Liver (tissue), 8 donors: ENCODE measurements at regions not wholly inside any gene's neighbourhood (a gene's known extent, or its start where the extent isn't known, plus 50 kb on each side); places are given as distances from the start of the nearest gene placed in this dataset.

Experiments used
- DNase-seq: peaks from one replicate; pipeline ENCODE4 v3.0.0-alpha.2; 2017; ENCODE audit warnings: low spot score
- H3K27ac ChIP-seq, 2 donors: one replicate each; pipeline ENCODE4 v1.7.0; 2013; ENCODE audit warnings: inconsistent platforms in 2 of 2, low read length in 2 of 2, control low read depth in 1 of 2, low read depth in 1 of 2, mild to moderate bottlenecking in 1 of 2
- H3K27me3 ChIP-seq, 4 donors: one replicate each; pipeline versions ENCODE4 v1.6.1 to v1.7.0; 2013; ENCODE audit warnings: low read length in 3 of 4, inconsistent platforms in 1 of 4, mild to moderate bottlenecking in 1 of 4, moderate library complexity in 1 of 4; ENCODE audit not compliant: control insufficient read depth in 4 of 4, insufficient read depth in 4 of 4
- H3K36me3 ChIP-seq, 4 donors: one replicate each; pipeline versions ENCODE4 v1.6.1 to v1.7.0; 2013; ENCODE audit warnings: low read length in 3 of 4, mild to moderate bottlenecking in 3 of 4, low read depth in 1 of 4, moderate library complexity in 1 of 4; ENCODE audit not compliant: control insufficient read depth in 4 of 4, insufficient read depth in 3 of 4
- H3K4me1 ChIP-seq, 4 donors: one replicate each; pipeline versions ENCODE4 v1.6.1 to v1.7.0; 2013; ENCODE audit warnings: low read length in 3 of 4, mild to moderate bottlenecking in 3 of 4, moderate library complexity in 1 of 4; ENCODE audit not compliant: control insufficient read depth in 4 of 4, insufficient read depth in 4 of 4
- H3K4me3 ChIP-seq, 3 donors: one replicate each; pipeline versions ENCODE4 v1.6.1 to v1.7.0; 2013; ENCODE audit warnings: low read length in 3 of 3, control low read depth in 1 of 3, low read depth in 1 of 3, mild to moderate bottlenecking in 1 of 3
- H3K9ac ChIP-seq, 2 donors: one replicate each; pipeline ENCODE4 v1.7.0; 2013; ENCODE audit warnings: low read length in 2 of 2, mild to moderate bottlenecking in 2 of 2, moderate library complexity in 2 of 2, control low read depth in 1 of 2, low read depth in 1 of 2
- H3K9me3 ChIP-seq, 4 donors: one replicate each; pipeline versions ENCODE4 v1.6.1 to v1.7.0; 2013; ENCODE audit warnings: low read length in 3 of 4; ENCODE audit not compliant: control insufficient read depth in 4 of 4
- ATF3 ChIP-seq: IDR thresholded peaks from 2 replicates; pipeline ENCODE4 v1.6.1; 2016; ENCODE audit warnings: antibody characterized with exemption
- CTCF ChIP-seq: fragments of 150-350 bp; IDR thresholded peaks from 2 replicates; pipeline ENCODE4 v1.5.1; 2017; ENCODE audit warnings: improper control_type of control experiment, low read depth, low read length; ENCODE audit not compliant: missing input control
- EGR1 ChIP-seq, 2 donors: IDR thresholded peaks; 2 replicates each; pipeline ENCODE4 v1.6.1; 2016 to 2018; ENCODE audit warnings: antibody characterized with exemption in 2 of 2, low read depth in 2 of 2
- FOXA1 ChIP-seq: IDR thresholded peaks from 2 replicates; pipeline ENCODE4 v1.6.1; 2016; ENCODE audit warnings: antibody characterized with exemption
- FOXA2 ChIP-seq: IDR thresholded peaks from 2 replicates; pipeline ENCODE4 v1.6.1; 2016; ENCODE audit warnings: antibody characterized with exemption
- GABPA ChIP-seq, 2 donors: IDR thresholded peaks in 1 of 2; conservative IDR thresholded peaks in 1 of 2; 2 replicates each; pipeline ENCODE4 v1.6.1; 2016; ENCODE audit warnings: antibody characterized with exemption in 2 of 2, mild to moderate bottlenecking in 1 of 2, moderate library complexity in 1 of 2
- HNF4A ChIP-seq, 2 donors: conservative IDR thresholded peaks; 2 replicates each; pipeline ENCODE4 v1.6.1; 2016; ENCODE audit warnings: antibody characterized with exemption in 2 of 2, mild to moderate bottlenecking in 2 of 2
- HNF4G ChIP-seq: IDR thresholded peaks from 2 replicates; pipeline ENCODE4 v1.6.1; 2016; ENCODE audit warnings: antibody characterized with exemption
- JUND ChIP-seq, 2 donors: IDR thresholded peaks; 2 replicates each; pipeline ENCODE4 v1.6.1; 2016; ENCODE audit warnings: antibody characterized with exemption in 2 of 2
- NR2F2 ChIP-seq: IDR thresholded peaks from 2 replicates; pipeline ENCODE4 v1.6.1; 2016; ENCODE audit warnings: antibody characterized with exemption
- RAD21 ChIP-seq, 2 donors: IDR thresholded peaks; 2 replicates each; pipeline ENCODE4 v1.6.1; 2016; ENCODE audit warnings: antibody characterized with exemption in 2 of 2, mild to moderate bottlenecking in 2 of 2
- REST ChIP-seq: IDR thresholded peaks from 2 replicates; pipeline ENCODE4 v1.6.1; 2016; ENCODE audit warnings: antibody characterized with exemption, mild to moderate bottlenecking
- SP1 ChIP-seq: IDR thresholded peaks from 2 replicates; pipeline ENCODE4 v1.6.1; 2018; ENCODE audit warnings: antibody characterized with exemption, mild to moderate bottlenecking
- TAF1 ChIP-seq: conservative IDR thresholded peaks from 2 replicates; pipeline ENCODE4 v1.6.1; 2016; ENCODE audit warnings: antibody characterized with exemption, mild to moderate bottlenecking
- YY1 ChIP-seq: IDR thresholded peaks from 2 replicates; pipeline ENCODE4 v1.6.1; 2016; ENCODE audit warnings: antibody characterized with exemption, mild to moderate bottlenecking
- ZBTB33 ChIP-seq: IDR thresholded peaks from 2 replicates; pipeline ENCODE4 v1.6.1; 2016; ENCODE audit warnings: antibody characterized with exemption
- WGBS: extraction: QIAGEN DNeasy Blood & Tissue Kit; methylation state at CpG from one replicate; pipeline ENCODE4 v1.1.7; 2013; 5-methylcytosine and 5-hydroxymethylcytosine counted together
- donor health status: healthy.
- donor health status: healthy.
- donor health status: healthy.
- donor health status: healthy.
- donor health status: healthy.

- 29% methylated on average over 1 of the region's 1 CpG for WGBS
- DNase-seq, result no peak
- H3K36me3 ChIP-seq, result no peaks in the 10 kb centered on the region
- no peaks in the 10 kb centered on the region for H3K4me1 ChIP-seq
- no peak overlapping the region for H3K27ac ChIP-seq
- H3K27me3 ChIP-seq, result no peaks in the 10 kb centered on the region
- H3K9me3 ChIP-seq, result peaks cover 0 to 2% (median under 1%) of the 10 kb centered on the region in 4 donors
- no peak overlapping the region for H3K4me3 ChIP-seq
- no peak for TF ChIP-seq NR2F2
- no peak for TF ChIP-seq YY1
- no peak for TF ChIP-seq FOXA1
- no peak for TF ChIP-seq REST
- TF ChIP-seq FOXA2, result no peak
- no peak for TF ChIP-seq EGR1 (IDR thresholded peaks at IDR 0.05; ENCODE audit: low read depth in 2 of 2)
- no peak for TF ChIP-seq ATF3
- no peak for TF ChIP-seq JUND (IDR thresholded peaks at IDR 0.05)
- no peak for TF ChIP-seq CTCF
- no peak overlapping the region for H3K9ac ChIP-seq
Measured at GRCh38 chr9:31983895-31984294, 400.5 kb upstream of the ACO1 start.

GRCh38 chr9:31996331-31996730, 388.1 kb upstream of the ACO1 start:
- TF ChIP-seq CTCF, result no peak
- TF ChIP-seq ZBTB33, result no peak
- no peak for TF ChIP-seq SP1
- no peak for TF ChIP-seq FOXA2
- TF ChIP-seq TAF1, result no peak
- TF ChIP-seq NR2F2, result no peak
- no peak for TF ChIP-seq ATF3
- TF ChIP-seq GABPA (IDR thresholded peaks at IDR 0.05 in 1 of 2, conservative IDR thresholded peaks at IDR 0.05 in 1 of 2), result no peak
- no peak for TF ChIP-seq EGR1 (IDR thresholded peaks at IDR 0.05; ENCODE audit: low read depth in 2 of 2)
- no peak for TF ChIP-seq REST
- TF ChIP-seq YY1, result no peak
- TF ChIP-seq JUND (IDR thresholded peaks at IDR 0.05), result no peak
- no peak for TF ChIP-seq HNF4A (conservative IDR thresholded peaks at IDR 0.05)
- no peak for TF ChIP-seq HNF4G
- no peak for TF ChIP-seq RAD21 (IDR thresholded peaks at IDR 0.05)
- Histone ChIP-seq H3K9ac (no peak overlapping the region), H3K27me3 (no peaks in the 10 kb centered on the region), H3K36me3 (no peaks in the 10 kb centered on the region), H3K4me3 (no peak overlapping the region), H3K4me1 (no peaks in the 10 kb centered on the region), H3K9me3 (no peaks in the 10 kb centered on the region), H3K27ac (no peak overlapping the region)
- 80% methylated on average over 1 of the region's 1 CpG for WGBS
- DNase-seq, result no peak
